GM10266 (cell line): ENCODE measurements at regions not wholly inside any gene's neighbourhood (a gene's known extent, or its start where the extent isn't known, plus 50 kb on each side); places are given as distances from the start of the nearest gene placed in this dataset.

Experiments used
- DNase-seq: peaks from one replicate; pipeline ENCODE4 v3.0.0; 2012; ENCODE audit errors: extremely low spot score
- TF ChIP-seq, protein P1 (sequence below): IDR thresholded peaks from 2 replicates; pipeline ENCODE4 v1.5.1; 2012; ENCODE audit warnings: mild to moderate bottlenecking, low read depth; ENCODE audit not compliant: control insufficient read depth, insufficient read depth; ENCODE audit errors: missing control alignments

DNA sequence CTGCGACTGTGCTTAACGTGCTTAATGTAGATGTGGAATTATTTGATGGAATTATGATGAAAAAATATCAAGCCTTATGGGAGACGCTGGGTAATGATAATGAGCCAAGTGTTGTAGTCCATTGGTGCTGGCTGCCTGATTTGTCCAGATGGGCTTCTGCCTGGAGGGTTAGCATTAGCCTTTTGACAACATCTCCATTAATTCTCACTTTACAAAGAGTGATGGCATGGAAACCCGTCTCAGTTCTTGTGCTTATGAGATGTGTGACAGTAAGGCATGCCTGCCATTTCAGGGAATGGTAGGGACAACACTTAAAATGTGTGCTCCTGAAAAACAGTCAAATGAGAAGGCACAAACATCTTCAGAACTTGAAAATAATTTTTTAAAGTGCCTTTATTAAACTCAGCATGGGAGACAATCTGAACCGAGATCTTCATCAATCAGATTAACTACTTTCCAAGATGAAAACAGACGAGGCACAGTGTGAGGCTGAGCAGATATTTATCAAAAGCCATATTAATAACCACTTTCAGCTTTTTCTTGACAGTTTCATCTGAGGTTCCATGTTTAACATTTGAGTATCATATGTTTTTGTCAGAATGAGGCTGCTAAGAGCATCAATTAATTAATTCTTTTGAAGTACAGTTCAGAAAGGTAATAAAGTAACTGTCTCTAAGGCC is 473.1 kb downstream of the NXPH1 start:
- TF ChIP-seq, protein P1, sequence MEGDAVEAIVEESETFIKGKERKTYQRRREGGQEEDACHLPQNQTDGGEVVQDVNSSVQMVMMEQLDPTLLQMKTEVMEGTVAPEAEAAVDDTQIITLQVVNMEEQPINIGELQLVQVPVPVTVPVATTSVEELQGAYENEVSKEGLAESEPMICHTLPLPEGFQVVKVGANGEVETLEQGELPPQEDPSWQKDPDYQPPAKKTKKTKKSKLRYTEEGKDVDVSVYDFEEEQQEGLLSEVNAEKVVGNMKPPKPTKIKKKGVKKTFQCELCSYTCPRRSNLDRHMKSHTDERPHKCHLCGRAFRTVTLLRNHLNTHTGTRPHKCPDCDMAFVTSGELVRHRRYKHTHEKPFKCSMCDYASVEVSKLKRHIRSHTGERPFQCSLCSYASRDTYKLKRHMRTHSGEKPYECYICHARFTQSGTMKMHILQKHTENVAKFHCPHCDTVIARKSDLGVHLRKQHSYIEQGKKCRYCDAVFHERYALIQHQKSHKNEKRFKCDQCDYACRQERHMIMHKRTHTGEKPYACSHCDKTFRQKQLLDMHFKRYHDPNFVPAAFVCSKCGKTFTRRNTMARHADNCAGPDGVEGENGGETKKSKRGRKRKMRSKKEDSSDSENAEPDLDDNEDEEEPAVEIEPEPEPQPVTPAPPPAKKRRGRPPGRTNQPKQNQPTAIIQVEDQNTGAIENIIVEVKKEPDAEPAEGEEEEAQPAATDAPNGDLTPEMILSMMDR: no peak
- DNase-seq: no peak

DNA sequence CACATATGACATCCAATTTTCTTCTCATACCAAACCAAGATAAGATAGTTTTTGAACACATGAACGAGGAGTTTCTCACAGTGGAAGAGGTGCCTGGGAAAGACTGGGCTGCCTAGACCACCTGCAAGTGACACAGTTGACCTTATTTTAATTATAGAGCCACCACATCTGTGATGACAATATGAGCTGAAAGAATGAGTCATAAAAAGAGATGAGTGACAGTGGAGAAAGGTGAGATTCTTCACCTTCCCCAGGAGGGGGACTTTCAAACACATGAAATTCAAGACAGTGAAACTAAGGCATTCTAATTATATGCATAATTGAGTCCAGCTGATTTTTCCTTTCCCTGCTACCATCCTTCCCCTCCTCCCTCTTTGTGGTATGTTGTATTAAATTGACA is 475.5 kb downstream of the NXPH1 start:
- TF ChIP-seq, protein P1: no peak
- no peak for DNase-seq

DNA sequence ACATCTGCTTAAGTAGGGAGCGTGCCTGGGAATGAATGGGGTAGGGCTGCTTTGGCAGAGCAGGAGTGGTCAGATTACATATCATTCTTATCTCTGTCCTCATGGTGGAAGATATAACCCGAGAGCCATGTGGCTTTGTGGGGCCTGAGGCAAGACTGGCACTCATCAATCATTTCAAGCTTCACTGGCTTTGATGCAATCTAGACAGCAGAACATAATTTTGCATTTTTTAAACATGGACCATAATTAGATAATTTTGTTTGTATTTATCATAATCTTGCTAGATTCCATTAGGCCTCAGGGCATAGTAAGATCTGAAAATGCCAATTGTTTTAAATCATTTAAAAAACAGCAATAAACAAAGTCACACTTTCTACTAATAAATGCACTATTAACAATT is 480.3 kb downstream of the NXPH1 start:
- no peak for DNase-seq
- TF ChIP-seq, protein P1: no peak

DNA sequence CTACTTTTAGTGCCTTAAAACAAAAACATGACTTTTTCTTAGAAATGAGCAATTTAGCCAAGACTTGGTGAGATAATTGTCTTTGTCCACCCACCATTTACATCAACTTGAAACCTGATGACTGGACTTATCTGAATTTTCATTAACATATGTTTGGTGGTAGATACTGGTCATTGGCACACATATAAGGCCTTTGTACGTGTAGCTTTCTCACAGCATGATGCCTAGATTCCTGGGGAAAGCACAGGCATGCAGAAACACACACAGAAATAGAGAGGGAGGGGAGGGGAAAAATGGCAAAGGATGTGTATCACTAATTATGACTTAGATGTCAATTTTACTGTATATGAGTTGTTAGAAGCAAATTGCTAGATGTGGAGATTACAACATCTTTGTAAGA is 488.4 kb downstream of the NXPH1 start:
- TF ChIP-seq, protein P1: no peak
- DNase-seq: no peak

DNA sequence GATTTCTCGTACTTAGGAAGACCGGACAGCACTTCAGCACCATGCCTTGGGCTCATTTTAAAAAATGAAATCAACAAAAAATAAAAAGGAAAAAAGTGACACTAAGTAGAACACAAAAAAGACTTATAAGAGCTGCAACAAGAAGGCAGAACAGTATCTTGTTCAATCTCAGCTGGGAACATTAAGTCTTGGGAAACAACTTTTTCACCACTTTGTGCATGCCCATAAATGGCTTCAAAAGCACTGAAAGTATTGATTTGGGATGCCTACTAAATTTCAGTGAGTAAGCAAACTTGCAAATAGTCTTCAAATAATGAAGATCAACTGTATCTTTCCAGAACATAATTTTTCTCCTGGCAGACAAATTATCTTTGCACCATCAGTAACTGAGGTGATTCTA is 489.3 kb downstream of the NXPH1 start:
- DNase-seq: no peak
- TF ChIP-seq, protein P1: no peak

DNA sequence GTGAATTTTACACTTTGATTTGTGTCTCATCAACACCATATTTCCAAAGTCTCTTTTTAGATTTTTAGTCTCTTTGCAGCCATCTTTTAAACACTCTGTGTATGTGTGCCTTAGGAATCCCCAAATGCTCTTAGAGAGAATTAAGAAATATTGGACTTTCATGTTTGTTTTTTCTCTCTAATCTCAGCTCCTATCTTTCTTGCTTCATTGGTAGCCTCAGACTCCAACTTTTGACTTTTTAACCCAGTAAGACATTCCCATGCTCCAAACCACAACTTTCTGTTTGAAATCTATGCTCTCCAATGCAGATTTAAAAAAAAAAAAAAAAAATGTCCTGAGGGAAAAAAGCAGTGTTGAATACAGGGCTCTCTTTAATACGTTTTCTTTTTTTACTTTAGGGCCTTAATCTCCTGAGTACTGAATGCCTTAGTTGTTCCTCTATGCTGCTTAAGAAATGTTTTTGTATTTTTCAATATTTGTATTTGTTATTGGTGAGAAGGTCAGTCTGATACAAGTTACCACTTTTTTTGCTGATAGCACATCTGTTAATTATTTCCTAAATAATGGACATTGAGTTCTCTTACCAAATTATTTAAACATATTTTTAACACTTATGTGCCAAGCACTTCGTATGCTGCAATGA is 489.9 kb downstream of the NXPH1 start:
- TF ChIP-seq, protein P1: no peak
- DNase-seq: no peak

DNA sequence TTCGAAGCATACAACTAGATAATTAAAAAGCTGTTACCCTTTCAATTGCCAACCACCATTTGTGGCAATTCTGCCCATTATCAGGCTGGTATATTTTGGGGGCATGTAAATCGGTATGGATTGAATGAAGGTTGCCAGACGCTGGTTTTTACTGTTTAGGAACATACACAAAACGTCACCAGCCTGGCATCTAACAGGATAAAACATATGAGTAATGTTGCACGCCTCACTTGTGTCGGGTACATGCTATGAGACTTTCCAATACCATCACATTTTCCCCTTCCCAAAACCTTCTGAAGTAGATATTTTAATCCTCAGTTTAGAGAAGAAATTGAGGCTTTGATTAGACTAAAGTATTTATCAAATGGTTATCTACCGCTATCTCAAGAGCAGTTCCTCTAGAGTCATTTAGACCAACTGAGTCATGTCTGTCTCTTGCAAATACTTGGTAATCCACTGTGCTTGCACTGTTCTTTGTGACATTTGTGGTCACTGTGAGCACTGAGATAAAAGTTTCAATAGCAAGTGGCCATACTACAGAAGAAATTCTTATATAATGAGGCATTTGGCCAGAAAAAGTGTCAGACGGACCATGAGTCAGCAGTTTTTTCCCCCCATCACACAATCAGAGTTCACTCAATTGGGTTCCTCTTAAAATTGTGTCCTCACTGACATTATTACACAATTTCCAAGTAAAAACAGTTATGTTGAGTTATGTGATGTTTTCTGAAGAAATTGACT is 498.7 kb downstream of the NXPH1 start:
- TF ChIP-seq, protein P1: no peak
- DNase-seq: no peak
